ENCODE measurements at regions not wholly inside any gene's neighbourhood (a gene's known extent, or its start where the extent isn't known, plus 50 kb on each side); places are given as distances from the start of the nearest gene placed in this dataset.

- peak; percentile 3 for DNase-seq
Observed at GRCh38 chr1:212225871-212226302, 59.3 kb upstream of the PPP2R5A start.

GRCh38 chr1:212226467-212226866, 58.7 kb upstream of the PPP2R5A start:
- no peak for DNase-seq

DNA sequence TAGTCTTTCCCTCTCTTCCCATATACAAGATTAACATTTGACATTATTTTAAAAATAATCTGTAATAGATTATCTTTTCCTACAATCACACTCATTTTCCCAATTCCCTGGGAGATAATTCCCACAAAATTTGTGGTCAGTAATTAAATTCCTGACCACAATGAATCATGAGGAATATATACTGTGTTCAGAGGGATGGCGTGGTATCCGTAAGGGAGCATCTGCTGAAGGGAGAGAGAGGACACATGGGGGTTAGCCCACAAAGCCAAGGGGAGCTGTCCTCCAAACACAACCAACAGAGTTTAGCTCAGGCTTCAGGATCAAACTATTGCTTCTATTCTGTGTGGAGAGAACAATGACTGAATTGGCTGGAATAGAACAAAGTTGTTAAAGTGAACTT, 57.1 kb upstream of the PPP2R5A start:
- no peak for DNase-seq

GRCh38 chr1:212228591-212229119, 56.6 kb upstream of the PPP2R5A start:
- DNase-seq, result no peak

DNA sequence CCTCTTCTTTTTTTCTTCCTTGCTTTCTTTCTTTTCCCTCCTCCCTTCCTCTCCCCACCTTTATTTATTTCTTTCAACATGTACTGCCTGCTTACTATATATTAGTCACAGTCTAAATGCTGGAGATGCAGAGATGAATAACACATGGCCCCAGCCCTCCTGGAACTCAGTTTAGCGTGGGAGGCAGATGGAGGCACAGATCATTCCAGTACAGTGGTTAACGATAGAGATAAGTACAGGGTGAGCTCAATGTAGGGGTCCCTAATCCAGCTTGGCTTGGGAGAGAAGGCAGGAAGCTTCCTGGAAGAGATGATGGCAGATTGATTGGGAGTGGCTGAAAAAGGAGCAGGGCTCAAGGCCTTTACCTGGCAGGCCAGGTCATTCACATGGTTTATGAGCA, 55.6 kb upstream of the PPP2R5A start:
- DNase-seq, result no peak

- no peak for DNase-seq
Observed at GRCh38 chr1:212230329-212230728, 54.9 kb upstream of the PPP2R5A start.

- peak; percentile 22 for DNase-seq
Observed at GRCh38 chr1:212231372-212231771, 53.8 kb upstream of the PPP2R5A start.

DNA sequence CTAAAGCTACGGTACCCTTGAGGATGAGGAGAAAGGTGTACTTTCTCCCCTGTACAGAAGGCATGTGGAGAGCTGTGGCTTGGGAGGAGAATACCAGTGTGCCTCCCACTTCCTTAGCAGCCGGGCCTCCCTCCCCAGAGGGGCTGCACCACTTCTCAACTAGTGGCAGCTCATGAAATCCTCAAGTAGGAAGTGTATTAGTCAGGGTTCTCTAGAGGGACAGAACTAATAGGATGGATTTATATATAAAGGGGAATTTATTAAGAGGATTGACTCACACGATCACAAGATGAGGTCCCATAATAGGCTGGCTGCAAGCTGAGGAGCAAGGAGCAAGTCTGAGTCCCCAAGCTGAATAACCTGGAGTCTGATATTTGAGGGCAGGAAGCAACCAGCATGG, 53.1 kb upstream of the PPP2R5A start:
- DNase-seq, result no peak

- DNase-seq, result no peak
Observed at GRCh38 chr1:212233321-212233720, 51.9 kb upstream of the PPP2R5A start.

- no peak for DNase-seq
Observed at GRCh38 chr1:212234431-212235395, 50.5 kb upstream of the PPP2R5A start.

Measured in CD4-positive, alpha-beta T cell treated with Interleukin-12 subunit alpha and Interleukin-12 subunit beta, for 1 hour (primary cell).